Fibroblast of skin of right quadriceps (primary cell): ENCODE measurements at regions not wholly inside any gene's neighbourhood (a gene's known extent, or its start where the extent isn't known, plus 50 kb on each side); places are given as distances from the start of the nearest gene placed in this dataset.

Experiments
- DNase-seq: peaks from one replicate; pipeline ENCODE4 v3.0.0-alpha.2; 2013

DNA sequence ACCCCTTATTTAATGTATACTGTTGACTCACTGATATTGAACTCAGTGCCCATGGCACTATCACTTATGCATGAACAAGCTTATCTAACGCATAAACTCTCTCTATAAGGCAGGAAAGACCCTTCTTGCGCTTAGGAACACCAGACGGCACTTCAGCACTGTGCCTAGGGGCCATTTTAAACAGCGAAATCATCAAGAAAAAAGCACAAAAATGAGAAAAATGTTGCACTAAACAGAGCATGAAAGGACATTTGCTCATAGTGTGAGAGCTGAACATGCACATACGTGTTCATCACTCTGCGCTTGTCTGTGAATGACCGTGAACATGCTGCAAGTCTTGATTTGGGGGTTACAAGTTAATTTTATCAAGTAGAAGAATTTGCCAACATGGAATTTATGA, 109.6 kb downstream of the WDR11 start:
- DNase-seq = no peak

DNA sequence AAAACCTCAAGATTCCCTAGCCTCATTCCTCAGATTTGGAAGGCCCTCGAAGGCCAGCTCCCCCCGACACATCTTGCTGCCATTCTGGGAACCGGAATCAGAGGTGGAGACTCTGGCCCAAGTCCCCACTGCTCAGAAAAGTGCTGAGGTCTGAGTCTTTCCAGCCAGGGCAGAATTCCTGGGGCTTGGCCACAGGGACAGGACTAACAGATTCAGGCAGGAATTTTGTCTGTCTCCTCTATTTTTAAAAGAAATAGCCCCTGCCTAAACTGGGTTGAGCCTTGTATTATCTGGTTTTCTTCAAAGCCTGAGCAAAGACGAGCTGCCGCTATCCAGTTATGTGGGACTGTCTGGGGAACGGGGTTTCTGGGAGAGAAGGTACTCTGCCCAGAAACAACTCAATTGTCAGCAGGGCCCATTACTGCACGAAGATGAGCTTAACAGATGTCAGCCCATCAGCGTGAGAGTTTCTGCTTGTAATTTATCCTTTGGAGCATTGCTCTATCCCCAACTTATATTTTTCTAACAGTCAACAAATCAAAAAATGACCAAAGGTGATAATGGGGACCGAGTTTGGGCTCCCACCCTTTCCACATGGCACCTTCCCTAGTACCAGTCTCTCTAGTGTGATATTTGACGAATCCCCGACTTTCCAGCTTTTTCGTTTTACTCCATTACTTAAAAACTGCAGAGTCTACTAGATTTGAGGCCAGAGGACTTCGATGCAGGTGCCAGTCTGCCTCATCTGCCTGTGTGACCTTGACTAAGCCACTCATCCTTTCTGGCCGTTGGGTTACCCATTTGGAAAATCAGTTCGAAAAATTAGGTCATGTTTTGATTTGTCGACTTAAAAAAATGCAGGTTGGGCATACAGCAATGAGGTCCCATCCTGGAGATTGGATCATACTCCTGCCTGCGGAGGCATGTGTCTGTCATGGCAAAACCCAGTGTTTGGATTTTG, 110.9 kb downstream of the WDR11 start:
- no peak for DNase-seq

DNA sequence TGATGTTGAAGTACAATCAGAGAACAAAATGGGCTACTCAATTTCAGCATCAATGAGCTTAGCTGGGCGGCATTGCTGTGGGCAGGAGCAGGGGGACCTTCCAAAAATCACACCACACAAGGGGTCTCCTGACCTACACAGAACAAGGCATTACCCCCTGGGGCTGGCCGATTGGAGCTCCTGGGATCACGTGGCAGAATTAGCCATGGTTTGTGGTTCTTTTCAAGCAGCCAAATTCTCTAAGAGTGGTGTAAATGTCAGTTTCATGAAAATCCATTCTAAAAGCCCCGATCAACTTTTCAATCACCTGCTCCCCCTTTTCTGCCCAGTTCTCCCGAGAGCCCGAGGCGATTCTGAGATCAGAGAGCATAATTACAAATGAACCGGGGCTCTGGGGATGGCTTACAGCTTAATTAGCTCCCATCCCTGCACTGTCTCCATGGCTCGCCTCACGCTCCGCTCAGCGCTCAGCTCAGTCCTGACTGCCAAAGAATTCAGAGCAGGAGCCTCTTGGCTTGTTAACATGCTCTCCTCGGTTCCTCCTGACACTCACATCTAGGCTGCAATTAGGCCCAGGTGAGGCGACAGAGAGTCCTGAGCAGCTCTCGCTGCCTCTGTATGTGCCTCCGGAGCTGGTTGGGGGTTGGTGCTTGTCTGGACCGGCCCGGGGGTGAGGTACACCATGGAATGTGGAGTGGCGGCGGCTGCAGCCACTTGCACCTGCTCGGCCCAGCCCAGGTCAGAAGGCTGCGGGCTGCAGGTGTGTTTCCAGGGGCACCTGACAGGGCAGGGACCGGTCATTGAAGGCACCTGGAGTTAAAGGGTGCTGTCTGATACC, 111.8 kb downstream of the WDR11 start:
- no peak for DNase-seq

DNA sequence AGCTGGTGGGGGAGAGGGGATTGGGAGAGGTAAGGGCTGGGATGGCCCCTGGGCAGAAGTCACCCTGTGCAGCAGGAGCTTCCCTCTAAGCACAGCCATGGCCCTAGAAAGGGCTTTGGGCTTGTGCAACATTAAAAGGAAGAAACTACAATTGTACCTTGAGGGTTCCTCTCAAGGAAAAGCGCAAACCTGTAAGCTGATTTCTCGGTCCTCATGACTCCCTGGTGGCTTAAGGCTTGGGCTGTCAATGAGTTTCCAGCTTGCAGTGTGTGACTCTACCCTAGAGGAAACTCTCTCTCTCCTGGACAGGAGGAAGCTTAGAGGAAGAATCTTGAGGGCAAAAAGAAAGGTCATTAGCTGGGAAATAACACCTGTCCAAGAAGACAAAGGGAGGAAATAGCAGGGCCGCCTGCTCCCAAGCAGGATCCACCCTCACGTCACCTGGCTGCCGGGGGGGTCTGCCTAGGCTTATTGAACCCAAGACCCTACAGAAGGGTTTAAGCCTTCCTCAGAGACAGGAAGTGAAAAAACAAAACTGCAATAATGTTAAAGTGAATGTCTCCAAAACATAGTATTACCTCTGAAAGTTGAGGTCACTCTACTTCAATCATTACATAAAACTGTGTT, 112.5 kb downstream of the WDR11 start:
- DNase-seq = no peak

DNA sequence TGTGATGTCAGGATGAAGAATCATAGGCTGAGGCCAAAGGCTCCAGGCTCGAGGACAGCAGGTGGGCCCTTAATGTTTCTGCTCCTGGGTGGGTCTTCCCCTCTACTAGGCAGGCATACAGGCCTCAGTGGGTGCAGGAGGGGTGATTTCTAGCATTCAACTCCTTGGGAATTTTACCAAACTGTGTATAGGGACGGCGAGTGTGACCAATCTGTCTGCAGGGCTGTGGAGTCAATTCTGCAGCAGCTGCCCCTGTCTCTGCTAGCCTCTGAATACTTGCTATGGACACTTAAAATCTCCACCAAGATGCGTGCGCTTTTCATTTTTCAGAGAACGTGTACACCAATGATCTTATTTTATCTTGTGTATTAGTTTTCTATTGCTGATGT, 115.5 kb downstream of the WDR11 start:
- no peak for DNase-seq

DNA sequence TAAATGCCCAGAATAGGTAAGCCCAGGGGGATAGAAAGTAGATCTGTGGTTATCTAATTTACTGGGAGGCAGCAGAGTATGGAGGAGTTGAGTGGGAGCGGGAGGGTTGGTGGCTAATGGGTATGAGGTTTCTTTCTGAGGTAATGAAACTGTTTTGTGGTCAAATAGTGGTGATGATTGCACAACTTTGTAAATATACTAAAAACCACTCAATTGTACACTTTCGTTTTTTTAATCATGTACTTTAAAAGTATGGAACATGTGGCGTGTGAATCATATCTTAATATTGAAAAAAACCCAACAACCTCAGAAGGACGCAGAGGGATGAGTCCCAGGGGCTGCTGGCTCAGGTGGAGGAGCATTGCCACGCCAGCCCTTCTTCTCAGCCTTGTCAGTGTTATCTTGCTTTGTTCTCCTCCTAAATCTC, 118.1 kb downstream of the WDR11 start:
- peak; percentile 58 for DNase-seq

DNA sequence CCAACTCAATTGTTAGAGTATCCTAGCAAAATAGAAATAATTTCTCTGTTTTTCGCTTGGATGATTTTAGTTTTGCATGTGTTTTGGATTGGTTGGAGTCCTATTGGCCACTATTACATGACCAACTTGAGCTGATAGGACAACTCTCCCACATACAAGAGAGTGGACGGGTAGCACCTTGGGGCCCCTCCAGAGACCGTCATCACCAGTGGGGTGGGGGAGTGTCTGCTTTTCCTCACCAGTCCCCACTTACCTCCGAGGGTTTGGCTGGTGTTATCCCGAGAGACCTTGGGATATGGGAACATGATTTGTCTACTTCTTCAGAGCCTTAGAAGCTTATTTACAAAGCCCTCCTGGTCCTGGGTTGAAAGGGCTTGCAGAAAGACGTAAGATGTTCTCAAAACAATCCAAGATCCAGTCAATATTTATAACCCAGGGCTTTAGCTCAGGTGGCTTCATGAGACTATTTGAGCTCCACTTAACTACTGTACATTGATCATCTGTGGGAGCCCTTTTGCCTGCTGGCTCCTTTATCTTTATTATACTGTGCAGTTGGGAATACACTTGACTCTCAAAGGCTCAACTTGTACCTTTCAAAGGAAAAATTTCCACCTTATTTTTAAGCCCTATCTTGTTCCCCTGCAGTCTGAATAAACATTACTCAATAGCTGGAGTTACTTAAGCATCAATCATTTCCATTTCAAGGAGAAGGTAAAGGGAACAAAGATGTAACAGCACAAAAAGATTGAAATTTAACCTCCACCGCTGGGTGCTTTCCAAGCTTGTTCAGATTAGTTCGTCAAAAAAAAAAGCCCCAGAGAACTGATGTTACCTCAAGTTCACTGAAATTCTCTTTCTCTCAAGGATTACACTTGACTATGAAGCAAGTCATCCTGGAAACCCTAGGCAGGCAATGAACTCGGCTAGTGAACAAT, 119.7 kb downstream of the WDR11 start:
- no peak for DNase-seq

DNA sequence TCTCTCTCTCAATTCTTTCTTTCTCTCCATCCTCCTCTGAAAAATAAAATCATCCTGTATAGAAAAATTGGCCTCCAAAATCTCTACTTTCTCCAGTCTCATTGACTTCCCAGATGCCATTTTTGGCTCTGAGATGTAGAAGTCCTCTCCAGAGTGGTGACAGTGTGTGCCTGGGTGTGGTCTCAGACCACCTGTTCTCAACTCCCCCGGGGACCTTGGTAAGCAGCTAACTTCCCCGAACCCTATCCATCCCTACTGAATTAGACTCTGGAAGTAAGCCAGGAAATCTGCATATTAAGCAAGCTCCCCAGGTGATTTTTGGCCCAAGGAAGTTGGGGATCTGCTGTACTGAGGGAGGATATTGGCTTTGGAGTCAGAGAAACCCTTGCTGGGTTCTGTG, 120.5 kb downstream of the WDR11 start:
- no peak for DNase-seq

DNA sequence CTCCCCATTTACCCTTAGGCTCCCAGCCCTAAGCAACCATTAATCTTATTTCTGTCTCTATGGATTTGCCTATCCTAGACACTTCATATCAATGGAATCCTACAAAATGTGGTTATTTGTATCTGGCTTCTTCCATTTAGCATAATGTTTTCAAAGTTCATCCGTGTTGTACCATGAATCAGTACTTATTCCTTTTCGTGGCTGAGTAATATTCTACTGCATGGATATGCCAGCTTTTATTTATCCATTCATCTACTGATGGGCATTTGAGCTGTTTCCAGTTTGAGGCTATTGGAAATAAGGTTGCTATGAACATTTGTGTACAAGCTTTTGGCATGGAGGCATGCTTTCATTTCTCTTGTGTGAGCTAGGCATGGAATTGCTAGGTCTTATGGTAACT, 121.1 kb downstream of the WDR11 start:
- no peak for DNase-seq

DNA sequence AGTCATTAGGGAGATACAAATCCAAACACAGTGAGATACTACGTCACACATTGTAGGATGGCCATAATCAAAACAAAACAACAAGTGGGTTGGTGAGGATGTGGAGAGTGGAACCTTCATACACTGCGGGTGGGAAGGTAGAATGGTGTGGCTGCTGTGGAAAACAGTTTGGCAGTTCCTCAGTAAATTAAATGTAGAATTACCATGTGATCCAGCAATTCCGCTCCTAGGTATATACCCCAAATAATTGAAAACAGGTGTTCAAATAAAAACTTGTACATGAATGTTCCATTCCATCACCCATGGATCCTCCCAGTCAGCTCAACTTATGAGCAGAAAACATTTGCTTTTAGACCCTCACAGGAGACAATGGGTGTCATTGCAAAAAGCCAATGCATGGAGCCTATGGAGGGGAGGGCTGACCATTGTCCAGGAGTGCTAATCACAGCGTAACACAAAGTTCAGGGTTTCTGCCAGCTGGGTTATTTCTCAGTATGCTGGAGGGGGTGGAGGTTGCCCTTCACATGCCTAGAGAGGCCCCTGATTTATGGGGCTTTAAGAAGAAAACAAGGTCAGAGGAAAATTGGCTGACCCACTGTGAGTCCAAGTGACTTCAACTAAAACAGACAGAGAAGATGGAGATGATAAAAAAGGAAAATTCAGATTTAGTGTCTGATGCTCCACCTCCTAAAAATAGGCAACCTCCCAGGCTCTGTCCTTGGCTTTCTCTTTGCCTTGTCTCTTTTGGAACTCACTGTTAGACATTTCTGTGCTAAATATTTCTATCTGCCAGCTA, 124.1 kb downstream of the WDR11 start:
- no peak for DNase-seq

DNA sequence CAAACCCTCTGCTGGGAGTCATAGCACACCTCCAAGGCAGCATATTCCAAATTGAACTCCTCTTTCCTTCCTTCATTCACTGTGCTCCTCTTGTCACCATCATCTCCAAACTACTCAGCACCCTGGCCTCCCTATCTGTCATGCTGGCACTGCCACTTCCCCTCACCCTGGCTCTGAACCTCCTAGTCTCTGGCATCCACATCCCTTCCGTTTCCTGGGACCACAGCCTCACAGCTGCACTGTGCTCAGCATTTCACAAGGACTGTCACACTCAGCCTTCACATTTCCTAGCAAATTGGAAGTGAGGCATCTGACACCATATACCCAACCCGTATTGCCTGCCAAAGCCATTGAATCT, 124.7 kb downstream of the WDR11 start:
- no peak for DNase-seq

DNA sequence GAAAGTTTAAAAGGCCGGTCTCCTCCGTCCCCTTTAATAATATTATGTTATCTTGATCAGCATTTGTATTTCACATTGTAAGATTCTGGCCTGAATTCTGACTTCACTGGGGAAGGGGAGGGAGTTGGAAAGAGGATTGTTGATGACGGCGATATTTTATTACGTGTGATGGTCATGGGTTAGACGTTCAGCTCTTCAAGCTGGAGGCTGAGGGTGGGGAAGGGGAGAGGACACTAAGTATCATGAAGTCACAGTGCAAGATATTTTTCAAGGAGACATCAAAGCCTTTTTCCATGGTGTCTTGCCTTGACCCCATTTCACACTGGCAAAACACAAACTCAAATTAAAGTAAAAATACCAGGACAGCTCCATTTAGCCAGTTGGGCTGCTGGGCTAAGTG, 126.7 kb downstream of the WDR11 start:
- no peak for DNase-seq

DNA sequence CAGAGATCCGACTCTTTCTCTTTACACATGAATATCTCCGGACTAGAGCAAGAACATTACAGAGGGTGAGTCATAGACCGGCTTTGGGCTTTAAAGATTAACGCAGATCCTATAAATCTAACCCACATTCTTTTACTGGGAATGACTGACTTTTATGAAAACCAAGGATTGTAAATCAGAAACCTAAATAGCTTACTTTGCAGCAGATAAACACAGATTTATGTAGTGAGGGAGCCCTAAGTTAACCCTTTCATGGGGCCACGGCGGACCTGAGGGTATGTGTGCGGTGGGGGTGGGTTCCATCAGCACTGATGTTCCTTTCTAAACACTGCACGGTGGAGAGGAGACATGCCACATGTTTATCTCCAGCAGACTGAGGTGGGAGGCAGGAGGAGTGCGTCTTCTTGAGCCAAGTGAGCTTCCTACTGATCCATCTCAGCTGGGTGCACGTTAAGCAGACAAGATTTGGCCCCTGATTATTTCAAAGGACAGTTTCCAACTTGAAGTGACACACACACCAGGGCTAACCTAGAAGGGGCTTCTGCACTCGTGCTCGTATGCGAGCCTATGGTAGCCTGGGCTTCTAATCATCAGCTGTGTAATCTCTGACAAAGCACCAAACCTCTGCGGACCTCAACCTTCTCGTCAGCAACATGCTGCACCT, 127.6 kb downstream of the WDR11 start:
- peak; percentile 73 for DNase-seq

DNA sequence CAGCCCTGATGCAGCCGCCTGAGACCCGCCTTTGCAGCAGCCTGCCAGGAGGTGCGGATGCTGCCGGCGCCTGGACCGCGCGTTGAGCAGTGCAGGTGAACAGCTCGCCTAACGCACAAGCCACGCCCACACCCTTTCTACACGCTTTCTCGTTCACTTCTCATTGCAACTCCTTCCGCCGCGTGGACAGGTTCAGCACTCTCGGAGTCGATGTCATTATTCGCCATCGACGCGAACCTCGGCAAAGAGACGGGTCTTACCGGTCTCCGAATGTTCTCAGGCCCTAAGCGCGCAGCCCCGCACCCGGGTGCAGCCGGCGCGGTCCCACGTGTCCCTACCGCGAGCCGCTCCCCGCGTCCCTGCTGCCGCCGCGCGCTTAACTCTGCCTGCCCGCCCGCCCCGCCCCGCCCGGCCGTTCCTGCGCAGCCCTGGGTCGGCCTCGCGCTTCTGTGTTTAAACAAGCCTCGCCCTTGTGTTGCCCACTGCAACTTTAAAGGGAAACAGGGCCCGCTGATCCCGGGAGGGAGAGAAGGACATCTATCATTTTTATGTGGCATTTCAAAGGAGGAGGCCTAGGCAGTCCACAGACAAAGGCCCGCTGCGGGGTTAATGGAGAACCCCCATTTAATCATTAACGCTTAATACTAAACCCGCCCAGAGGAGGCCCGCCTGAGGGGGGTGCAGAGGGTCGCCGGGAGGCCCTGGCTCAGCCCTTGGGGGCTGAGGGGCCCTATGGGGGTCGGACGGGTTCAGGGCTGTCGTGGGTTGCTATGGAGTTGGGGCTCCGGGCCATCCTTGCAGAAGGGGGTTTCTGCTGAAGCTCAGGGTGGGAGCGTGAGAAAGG, 128.5 kb downstream of the WDR11 start:
- peak; percentile 3 for DNase-seq

DNA sequence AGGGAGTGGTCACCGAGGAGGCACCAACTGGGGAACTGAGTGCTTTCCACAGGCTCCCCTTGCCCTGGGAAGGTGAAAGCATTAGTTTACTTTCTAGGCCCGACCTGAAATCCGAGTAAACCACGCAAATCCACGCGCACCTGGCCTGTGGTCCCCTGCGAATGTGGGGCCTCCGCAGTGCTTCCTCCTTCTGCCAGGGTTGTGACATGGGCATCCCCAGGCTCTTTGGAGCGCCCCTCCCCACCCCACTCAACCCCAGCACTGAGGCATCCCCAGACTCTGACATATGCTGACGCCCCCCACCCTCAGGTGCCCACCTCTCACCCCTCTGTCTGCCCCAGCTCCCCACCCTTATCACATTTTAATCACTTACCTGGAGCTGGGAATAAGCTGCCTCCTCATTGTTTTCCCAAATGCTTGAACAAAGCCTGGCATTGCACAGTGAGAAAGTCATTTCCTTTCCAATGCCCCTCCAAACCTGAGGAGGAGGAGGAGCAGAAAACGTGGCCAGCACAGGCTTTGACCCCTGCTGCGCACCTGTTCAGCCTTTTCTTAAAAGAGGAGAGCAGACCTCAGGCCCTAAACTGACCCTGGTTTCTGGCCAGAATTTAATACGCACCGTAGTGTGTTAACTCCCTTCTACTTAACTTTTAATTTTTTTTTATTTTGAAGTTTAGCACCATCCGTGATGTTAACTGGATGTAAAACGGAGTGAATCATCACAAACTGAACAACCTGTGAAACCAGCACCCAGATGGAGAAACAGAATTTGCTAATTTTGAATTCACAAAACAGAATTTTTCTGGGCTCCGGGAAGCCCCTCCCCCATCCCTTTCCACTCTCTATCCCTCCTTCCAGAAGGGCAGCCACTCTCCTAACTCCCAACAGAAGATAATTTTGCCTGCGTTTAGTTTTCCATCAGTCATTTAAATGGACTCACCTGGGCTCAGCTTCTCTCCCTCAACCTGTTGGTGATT, 129.4 kb downstream of the WDR11 start:
- no peak for DNase-seq

DNA sequence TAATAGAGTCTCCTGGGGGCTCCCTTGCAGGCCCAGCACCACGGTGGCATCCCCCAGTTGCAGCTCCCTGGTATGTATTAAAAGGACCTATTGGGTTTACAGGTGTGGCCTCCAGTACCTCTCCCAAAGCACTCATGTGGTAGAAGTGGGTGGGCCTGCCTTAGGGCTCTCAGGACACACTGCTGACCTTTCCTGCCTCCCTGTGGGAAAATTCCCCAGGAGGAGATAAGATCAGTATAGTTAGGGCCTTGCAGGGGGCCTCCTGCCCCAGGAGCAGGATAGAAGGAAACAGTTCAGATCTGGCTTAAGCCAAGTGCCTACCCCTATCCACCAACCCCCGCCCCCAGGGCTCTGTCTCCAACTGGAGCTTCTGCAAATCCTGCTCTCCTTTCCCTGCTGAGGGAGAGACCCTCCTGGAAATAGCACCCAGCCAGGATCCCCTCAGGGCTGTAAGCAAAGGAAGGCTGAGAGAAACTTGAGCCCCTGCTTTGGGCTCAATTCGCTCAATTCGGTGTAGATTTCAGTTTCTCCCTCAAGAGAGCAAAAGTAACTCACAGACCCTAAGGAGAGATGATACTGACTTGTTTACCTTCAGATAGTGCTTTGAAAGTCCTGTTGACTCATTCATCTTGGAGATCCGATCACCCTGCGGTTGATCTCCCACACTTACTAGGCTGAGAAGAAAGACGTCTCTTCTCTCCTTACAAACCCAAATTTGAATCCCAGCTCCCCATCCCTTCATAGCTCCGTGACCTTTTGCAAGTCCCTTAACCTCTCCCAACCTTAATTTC, 130.6 kb downstream of the WDR11 start:
- no peak for DNase-seq

DNA sequence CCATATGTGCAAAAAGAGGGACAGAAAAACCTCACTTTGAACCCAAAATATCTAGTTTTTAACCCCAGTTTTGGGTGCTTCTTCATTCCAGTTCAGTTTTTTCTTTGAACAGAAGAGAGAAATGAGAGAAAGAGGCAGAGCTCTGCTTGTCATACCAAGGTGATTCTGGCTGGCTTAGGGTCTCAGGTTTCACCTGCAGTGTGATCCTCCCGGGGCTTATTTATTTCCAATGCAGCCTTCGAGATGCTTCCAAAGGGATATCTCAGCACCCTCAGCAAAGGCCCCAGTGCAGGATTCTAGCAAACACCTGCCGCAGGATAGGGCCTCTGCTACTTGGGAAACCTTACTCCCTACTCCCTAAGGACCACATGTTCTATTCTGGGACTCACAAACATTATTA, 131.3 kb downstream of the WDR11 start:
- DNase-seq = no peak

DNA sequence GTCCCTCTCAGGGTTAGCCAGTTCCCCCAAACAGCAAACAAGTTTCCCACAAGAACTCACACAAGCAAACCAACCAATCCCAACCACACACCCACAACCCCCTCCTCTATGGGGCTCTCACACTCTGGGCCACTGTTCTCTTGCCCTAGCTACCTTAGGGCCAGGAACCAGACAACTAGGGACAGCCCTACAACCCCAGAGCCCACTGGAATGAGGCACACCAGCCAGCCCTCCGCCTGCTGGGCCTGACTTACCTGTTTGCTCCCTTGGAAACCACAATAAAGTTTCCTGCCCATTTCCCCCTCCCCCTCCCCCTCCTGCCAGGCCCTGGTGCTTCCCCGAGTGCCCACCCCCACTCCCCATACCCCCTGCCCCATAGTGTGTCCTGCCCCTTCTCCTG, 132.6 kb downstream of the WDR11 start:
- DNase-seq = no peak
